Activated CD8-positive, alpha-beta T cell treated with anti-CD3 and anti-CD28 coated beads for 36 hours (primary cell): ENCODE measurements at regions not wholly inside any gene's neighbourhood (a gene's known extent, or its start where the extent isn't known, plus 50 kb on each side); places are given as distances from the start of the nearest gene placed in this dataset.
"Not testable (repeated sequence)": the region's sequence is repeated elsewhere in the genome, so short reads cannot be mapped to it uniquely, and the experiment has no call there.

Source experiments
- ATAC-seq: fragments of 200-7000 bp; cut with Tn5 transposase; one replicate; pipeline ENCODE4 v1.10.0; 2021; ENCODE audit warnings: mild to moderate bottlenecking, moderate library complexity
- CTCF ChIA-PET: fragments of 350-600 bp; sonication (Branson Sonifier 250); formaldehyde crosslinking; loops from one replicate; lab custom pipeline; 2021; ENCODE audit warnings: antibody characterized with exemption; lab: Charles Lee
- POLR2A ChIA-PET: fragments of 350-600 bp; sonication (Branson Sonifier 250); formaldehyde crosslinking; loops from one replicate; lab custom pipeline; 2021; ENCODE audit warnings: antibody characterized with exemption; lab: Charles Lee
- DNase-seq: peaks from one replicate; pipeline ENCODE4 v3.0.0-alpha.2; 2020
- H3K27ac Mint-ChIP-seq: one replicate; pipeline ENCODE4 v1.8.0; 2021; ENCODE audit warnings: mild to moderate bottlenecking, mixed read lengths
- H3K27me3 Mint-ChIP-seq: one replicate; pipeline ENCODE4 v1.8.0; 2021; ENCODE audit warnings: mixed read lengths
- H3K36me3 Mint-ChIP-seq: one replicate; pipeline ENCODE4 v1.8.0; 2021; ENCODE audit warnings: low read depth, mixed read lengths
- H3K4me1 Mint-ChIP-seq: one replicate; pipeline ENCODE4 v1.8.0; 2021; ENCODE audit warnings: low read depth, mixed read lengths
- H3K4me3 Mint-ChIP-seq: one replicate; pipeline ENCODE4 v1.8.0; 2021; ENCODE audit warnings: mild to moderate bottlenecking, moderate library complexity, mixed read lengths
- H3K9me3 Mint-ChIP-seq: one replicate; pipeline ENCODE4 v1.8.0; 2021; ENCODE audit warnings: mixed read lengths
- intact Hi-C: fragments of 100-400 bp; cut with micrococcal nuclease; formaldehyde crosslinking; loops from one replicate; pipeline ENCODE4 v1.10.0; 2022
- TF ChIP-seq, protein P1 (sequence below): fragments of 200-600 bp; IDR thresholded peaks from one replicate; pipeline ENCODE4 v1.8.0; 2022; ENCODE audit warnings: antibody characterized with exemption, mild to moderate bottlenecking

GRCh38 chr20:30910937-30911725 lies 346.3 kb upstream of the DEFB115 start:
- intact Hi-C loops = no loop called here
- POLR2A ChIA-PET = no interaction called here

DNA sequence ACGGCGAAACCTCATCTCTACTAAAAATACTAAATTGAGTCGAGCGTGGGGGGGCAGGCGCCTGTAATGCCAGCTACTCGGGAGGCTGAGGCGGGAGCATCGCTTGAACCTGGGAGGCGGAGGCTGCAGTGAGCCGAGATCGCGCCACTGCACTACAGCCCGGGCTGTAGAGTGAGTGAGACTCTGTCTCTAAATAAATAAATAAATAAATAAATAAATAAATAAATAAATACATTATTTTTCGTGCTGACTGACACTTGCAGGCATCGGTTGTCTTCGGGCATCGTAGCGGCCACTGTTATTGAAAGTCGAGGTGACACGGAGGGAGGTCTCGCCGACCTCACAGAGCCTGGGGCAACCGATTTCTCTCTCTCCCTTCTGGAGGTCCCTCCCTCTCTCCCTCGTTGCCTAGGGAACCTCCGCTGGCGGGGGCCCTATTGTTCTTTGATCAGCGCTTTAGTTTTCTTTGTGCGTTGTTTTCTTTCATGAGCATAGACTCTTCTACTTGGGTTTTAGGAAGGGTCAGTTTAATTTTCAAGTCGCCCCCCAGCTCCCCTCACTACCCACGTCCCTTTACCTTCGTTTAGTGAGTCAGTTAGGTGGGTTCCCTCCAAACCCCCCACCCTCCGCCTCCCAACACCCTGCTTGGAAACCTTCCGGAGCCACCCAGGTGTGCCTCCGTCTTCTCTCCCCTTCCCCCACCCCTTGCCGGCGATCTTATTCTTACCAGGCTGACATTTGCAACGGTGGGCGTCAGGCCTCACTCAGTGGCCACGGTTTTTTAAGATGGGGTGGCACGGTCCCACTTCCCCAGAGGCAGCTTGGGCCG lies 345.4 kb upstream of the DEFB115 start:
- Mint-ChIP-seq H3K9me3 (peaks cover 20% of the 10 kb centered on the region), H3K27me3 (peaks cover 19% of the 10 kb centered on the region)
- CTCF ChIA-PET, H3K36me3 Mint-ChIP-seq, POLR2A ChIA-PET, H3K4me1 Mint-ChIP-seq, intact Hi-C loops, H3K27ac Mint-ChIP-seq, DNase-seq, ATAC-seq, H3K4me3 Mint-ChIP-seq: not testable (repeated sequence)

More at GRCh38 chr20:30910937-30911725, 346.3 kb upstream of the DEFB115 start:
- no peak for ATAC-seq
- TF ChIP-seq, protein P1, sequence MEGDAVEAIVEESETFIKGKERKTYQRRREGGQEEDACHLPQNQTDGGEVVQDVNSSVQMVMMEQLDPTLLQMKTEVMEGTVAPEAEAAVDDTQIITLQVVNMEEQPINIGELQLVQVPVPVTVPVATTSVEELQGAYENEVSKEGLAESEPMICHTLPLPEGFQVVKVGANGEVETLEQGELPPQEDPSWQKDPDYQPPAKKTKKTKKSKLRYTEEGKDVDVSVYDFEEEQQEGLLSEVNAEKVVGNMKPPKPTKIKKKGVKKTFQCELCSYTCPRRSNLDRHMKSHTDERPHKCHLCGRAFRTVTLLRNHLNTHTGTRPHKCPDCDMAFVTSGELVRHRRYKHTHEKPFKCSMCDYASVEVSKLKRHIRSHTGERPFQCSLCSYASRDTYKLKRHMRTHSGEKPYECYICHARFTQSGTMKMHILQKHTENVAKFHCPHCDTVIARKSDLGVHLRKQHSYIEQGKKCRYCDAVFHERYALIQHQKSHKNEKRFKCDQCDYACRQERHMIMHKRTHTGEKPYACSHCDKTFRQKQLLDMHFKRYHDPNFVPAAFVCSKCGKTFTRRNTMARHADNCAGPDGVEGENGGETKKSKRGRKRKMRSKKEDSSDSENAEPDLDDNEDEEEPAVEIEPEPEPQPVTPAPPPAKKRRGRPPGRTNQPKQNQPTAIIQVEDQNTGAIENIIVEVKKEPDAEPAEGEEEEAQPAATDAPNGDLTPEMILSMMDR = no peak
- H3K36me3 Mint-ChIP-seq = peaks cover 6% of the 10 kb centered on the region
- no peak overlapping the region for H3K4me3 Mint-ChIP-seq
- no peaks in the 10 kb centered on the region for H3K4me1 Mint-ChIP-seq
- peaks cover 19% of the 10 kb centered on the region for H3K27me3 Mint-ChIP-seq
- CTCF ChIA-PET = no interaction called here
- DNase-seq = no peak
- H3K27ac Mint-ChIP-seq = no peak overlapping the region
- peaks cover 22% of the 10 kb centered on the region for H3K9me3 Mint-ChIP-seq

- CTCF ChIA-PET, POLR2A ChIA-PET, intact Hi-C loops, H3K36me3 Mint-ChIP-seq, DNase-seq, ATAC-seq, H3K27ac Mint-ChIP-seq, H3K4me3 Mint-ChIP-seq, H3K4me1 Mint-ChIP-seq: not testable (repeated sequence)
- Mint-ChIP-seq H3K9me3 (peaks cover 18% of the 10 kb centered on the region), H3K27me3 (peaks cover 19% of the 10 kb centered on the region)
These were observed 344.8 kb upstream of the DEFB115 start for GRCh38 chr20:30912661-30913026.

GRCh38 chr20:30916404-30916803 lies 341.1 kb upstream of the DEFB115 start:
- H3K4me1 Mint-ChIP-seq, H3K36me3 Mint-ChIP-seq, H3K4me3 Mint-ChIP-seq, H3K27ac Mint-ChIP-seq, POLR2A ChIA-PET, DNase-seq, ATAC-seq, H3K9me3 Mint-ChIP-seq, CTCF ChIA-PET, intact Hi-C loops: not testable (repeated sequence)
- H3K27me3 Mint-ChIP-seq = peaks cover 14% of the 10 kb centered on the region

DNA sequence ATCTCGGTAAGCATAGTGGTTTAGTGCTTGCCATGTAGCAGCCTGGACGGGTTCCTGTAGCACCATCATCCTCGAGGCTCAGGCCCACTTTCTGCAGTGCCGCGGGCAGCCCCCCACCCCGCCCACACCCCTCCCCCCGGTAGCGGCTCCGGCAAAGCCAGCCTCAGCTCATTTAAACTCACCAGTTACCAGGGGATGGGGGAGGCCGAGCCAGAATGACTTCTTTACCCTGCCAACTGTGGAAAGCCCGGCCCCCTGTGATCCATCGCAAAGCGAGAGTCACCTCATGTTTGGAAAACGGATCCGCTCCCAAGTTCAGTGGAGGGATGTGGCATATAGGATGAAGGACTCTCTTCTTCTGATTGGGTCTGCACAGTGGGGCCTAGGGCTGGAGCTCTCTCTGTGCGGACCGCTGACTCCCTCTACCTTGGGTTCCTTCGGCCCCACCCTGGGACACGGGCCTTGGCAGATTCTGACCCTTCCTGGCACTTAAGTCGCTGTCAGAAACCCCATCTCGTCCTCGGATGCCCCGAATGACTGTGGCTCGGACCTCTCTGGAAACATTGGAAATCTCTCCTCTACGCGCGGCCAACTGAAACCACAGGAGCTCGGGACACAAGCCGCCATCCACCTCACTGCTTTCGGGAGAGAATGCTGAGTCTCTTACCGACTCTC lies 337.8 kb upstream of the DEFB115 start:
- Mint-ChIP-seq H3K9me3 (peaks cover 12% of the 10 kb centered on the region), H3K4me3 (no peak overlapping the region), H3K27ac (no peak overlapping the region), H3K36me3 (no peaks in the 10 kb centered on the region), H3K27me3 (no peaks in the 10 kb centered on the region), H3K4me1 (no peaks in the 10 kb centered on the region)
- TF ChIP-seq, protein P1 = no peak
- POLR2A ChIA-PET = no interaction called here
- ATAC-seq = no peak
- intact Hi-C loops = no loop called here
- DNase-seq = no peak
- CTCF ChIA-PET = no interaction called here

GRCh38 chr20:30921286-30922071 lies 336.0 kb upstream of the DEFB115 start:
- Mint-ChIP-seq H3K4me1 (no peaks in the 10 kb centered on the region), H3K9me3 (peaks cover 20% of the 10 kb centered on the region), H3K36me3 (peaks cover 4% of the 10 kb centered on the region), H3K27ac (no peak overlapping the region), H3K27me3 (no peaks in the 10 kb centered on the region), H3K4me3 (no peak overlapping the region)
- intact Hi-C loops = no loop called here
- DNase-seq (no peak), ATAC-seq (no peak)
- TF ChIP-seq, protein P1 = no peak
- ChIA-PET POLR2A (no interaction called here), CTCF (no interaction called here)
